AG10803 (cell line): ENCODE measurements at regions not wholly inside any gene's neighbourhood (a gene's known extent, or its start where the extent isn't known, plus 50 kb on each side); places are given as distances from the start of the nearest gene placed in this dataset.
"Not testable (repeated sequence)": the region's sequence is repeated elsewhere in the genome, so short reads cannot be mapped to it uniquely, and the experiment has no call there.

Experiments used
- DNase-seq: peaks from one replicate; pipeline ENCODE4 v3.0.0; 2010; ENCODE audit warnings: low read depth
- H3K4me3 ChIP-seq: 2 replicates; pipeline ENCODE4 v1.5.1; 2011; ENCODE audit warnings: mild to moderate bottlenecking, low read length, control low read depth
- TF ChIP-seq, protein P1 (sequence below): conservative IDR thresholded peaks from 2 replicates; pipeline ENCODE4 v1.5.1; 2011; ENCODE audit warnings: mild to moderate bottlenecking, low read length, control low read depth, inconsistent platforms

DNA sequence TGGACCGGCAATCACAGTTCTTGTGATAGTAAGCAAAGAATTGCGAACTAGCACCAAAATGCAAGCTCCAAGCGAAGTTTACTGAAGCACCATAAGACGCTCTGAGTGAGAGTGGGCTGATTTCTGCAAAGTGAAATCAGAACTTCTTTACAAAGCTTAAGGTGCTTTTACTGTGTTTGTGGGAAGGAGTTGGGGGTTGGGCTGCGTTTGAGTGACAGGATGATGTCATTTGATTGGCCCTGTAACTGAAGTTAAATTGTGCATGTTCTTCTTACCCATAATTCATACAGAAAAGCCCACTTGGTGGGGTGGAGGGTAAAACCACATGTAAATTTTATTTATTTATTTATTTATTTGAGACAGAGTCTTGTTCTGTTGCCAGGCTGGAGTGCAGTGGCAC lies 970.6 kb upstream of the CDH18 start:
- TF ChIP-seq, protein P1, sequence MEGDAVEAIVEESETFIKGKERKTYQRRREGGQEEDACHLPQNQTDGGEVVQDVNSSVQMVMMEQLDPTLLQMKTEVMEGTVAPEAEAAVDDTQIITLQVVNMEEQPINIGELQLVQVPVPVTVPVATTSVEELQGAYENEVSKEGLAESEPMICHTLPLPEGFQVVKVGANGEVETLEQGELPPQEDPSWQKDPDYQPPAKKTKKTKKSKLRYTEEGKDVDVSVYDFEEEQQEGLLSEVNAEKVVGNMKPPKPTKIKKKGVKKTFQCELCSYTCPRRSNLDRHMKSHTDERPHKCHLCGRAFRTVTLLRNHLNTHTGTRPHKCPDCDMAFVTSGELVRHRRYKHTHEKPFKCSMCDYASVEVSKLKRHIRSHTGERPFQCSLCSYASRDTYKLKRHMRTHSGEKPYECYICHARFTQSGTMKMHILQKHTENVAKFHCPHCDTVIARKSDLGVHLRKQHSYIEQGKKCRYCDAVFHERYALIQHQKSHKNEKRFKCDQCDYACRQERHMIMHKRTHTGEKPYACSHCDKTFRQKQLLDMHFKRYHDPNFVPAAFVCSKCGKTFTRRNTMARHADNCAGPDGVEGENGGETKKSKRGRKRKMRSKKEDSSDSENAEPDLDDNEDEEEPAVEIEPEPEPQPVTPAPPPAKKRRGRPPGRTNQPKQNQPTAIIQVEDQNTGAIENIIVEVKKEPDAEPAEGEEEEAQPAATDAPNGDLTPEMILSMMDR = no peak
- no peak for DNase-seq
- H3K4me3 ChIP-seq = no peak overlapping the region

DNA sequence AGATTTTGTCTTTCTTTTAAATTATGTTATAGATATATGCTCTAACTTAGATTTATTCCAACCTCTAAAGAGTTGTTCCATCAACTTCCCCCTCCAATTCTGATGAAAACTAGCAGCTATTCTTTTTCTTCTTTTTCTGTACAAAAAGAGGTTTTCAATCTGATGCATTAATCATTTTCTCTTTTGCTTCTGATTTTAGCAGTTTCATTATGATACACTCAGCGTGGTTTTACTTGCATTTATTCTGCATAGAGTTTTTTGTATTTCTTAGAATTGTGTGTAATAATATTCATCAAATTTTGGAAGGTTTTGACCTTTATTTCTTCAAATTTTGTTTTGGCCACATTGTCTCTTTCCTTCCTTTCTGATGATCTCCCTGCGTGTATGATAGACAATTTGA lies 968.1 kb upstream of the CDH18 start:
- TF ChIP-seq, protein P1 = no peak
- DNase-seq = no peak
- no peak overlapping the region for H3K4me3 ChIP-seq

DNA sequence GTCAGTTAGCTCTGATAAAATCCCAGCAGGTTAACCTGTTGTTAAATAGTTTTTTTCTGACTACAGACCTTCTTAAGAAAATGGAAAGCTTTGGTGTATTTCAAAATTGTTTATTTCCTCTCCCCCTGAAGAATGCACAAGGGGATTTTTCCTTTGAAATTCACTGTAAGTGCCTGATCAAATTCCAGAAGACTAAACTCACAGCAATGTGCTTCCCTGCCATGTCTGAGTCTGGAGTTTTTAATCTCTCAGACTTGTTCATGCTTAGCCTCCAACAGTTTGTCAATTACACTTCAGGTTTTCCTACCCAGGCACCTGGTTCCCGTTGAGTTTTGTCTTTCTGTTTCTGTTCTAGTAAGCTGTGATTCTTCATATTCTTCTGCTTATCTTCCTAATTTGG lies 961.6 kb upstream of the CDH18 start:
- TF ChIP-seq, protein P1 = no peak
- no peak for DNase-seq
- no peak overlapping the region for H3K4me3 ChIP-seq

DNA sequence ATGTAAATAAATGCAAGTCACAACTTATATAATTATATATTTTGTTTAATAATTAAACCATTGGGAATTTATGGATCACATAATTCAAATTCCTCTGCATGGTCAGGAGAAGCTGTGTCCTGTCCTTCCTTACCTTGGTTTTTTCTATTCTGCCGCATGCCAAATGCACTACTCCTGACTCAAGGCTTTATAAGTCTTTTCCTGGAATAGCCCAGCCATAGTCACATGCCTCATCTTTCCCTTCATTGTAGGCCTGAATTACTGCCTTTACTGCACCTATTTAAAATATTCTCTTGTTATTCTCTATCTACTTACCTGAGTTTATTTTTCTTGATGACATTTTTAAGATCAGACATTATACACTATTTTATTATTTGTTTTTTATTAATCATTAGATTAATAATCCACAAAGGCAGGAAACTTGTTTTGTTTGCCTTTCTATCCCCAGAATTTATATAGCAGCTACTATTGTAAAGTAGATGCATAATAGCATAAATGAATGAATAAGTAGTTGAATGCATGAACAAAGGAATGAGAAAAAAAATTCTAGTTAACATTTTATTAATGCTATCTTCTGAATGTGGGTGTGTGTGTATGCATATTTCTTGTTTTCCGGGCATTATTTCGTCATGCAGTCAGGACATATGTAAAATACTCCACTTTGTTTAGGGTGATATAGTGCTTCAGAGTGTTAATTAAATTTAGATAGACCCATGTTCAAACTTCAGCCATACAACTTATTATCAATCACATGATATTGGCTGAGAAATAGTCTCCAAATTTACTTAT lies 955.4 kb upstream of the CDH18 start:
- DNase-seq, H3K4me3 ChIP-seq: not testable (repeated sequence)

DNA sequence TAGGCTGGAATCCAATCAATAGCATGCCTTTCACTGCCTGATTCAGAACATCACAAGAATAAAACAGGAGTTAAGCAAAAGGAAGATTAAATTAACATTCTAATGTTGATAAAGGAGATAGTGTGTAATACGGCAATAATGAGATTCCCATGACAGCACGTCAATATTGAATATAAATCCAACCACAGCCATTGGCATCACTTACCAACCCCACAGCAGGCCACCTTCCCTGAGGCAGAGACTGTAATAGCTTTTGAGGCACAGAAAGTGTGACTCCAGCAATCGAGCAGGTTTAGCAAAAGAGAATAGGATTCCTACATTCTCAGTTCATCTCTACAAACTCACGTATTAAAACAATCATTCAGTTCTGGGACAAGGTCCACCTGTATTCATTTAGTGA lies 954.6 kb upstream of the CDH18 start:
- not testable (repeated sequence) for H3K4me3 ChIP-seq, DNase-seq

DNA sequence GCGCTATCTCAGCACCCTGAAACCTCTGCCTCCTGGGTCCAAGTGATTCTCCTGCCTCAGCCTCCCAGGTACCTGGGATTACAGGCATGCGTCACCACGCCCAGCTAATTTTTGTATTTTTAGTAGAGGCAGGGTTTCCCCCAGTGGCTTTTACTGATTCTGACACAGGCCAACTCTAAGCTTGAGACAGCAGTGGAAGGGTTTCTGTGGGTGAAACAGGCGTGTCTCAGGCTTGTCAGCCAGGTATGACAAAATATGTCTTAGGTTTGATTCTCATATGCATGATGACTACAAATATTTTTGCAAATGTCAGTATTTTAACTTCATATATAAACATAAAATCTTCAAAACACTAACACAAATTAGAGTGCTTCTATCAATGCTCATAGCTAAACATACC lies 952.8 kb upstream of the CDH18 start:
- H3K4me3 ChIP-seq, DNase-seq: not testable (repeated sequence)

DNA sequence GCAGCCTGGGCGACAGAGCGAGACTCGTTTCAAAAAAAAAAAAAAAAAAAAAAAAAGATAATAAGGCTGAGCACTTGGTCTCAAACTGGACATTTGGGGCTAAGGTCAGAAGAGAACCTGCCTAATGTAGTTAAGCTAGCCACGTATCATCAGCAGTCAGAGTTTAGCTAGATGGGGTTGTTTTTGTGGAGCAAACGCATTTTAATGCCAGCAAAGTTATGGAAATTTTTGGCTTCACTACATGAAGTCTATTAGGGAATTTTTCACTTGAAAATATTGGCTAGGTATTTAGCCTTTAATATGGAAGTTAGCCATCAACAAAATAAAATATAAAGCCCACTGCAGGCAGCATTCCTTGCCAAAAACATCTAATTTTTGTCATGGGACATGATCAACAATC lies 902.9 kb upstream of the CDH18 start:
- not testable (repeated sequence) for H3K4me3 ChIP-seq, DNase-seq

DNA sequence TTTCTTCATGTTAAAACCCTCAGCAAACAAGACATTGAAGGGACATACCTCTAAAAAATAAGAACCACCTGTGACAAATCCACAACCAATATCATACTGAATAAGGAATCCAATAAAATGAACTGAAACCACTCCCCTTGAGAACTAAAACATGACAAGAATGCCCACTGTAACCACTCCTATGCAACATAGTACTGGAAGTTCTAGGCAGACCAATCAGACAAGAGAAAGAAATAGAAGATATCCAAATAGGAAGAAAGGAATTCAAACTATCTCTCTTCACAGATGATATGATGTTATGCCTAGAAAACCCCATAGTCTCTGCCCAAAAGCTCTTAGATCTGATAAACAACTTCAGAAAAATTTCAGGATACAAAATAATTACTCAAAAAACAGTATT lies 887.7 kb upstream of the CDH18 start:
- H3K4me3 ChIP-seq, DNase-seq: not testable (repeated sequence)

DNA sequence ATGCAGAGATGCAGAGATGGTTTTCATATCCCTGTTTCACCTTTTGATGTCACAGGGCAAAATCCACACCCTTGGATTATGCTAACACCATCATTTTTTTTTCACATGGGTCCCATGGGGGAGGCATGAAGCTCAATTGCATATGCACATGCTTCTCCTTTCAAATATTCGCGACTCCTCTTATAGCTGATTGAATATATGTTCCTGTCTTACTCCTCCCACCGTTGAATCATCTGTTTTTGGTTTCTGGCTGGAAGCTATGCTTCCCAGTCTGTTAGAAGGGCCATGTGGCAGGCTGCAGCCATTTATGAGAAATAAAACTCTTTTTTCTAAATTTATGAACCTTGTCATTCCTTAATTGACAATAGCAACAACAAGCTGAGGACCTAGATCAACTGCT lies 877.9 kb upstream of the CDH18 start:
- not testable (repeated sequence) for H3K4me3 ChIP-seq, DNase-seq

DNA sequence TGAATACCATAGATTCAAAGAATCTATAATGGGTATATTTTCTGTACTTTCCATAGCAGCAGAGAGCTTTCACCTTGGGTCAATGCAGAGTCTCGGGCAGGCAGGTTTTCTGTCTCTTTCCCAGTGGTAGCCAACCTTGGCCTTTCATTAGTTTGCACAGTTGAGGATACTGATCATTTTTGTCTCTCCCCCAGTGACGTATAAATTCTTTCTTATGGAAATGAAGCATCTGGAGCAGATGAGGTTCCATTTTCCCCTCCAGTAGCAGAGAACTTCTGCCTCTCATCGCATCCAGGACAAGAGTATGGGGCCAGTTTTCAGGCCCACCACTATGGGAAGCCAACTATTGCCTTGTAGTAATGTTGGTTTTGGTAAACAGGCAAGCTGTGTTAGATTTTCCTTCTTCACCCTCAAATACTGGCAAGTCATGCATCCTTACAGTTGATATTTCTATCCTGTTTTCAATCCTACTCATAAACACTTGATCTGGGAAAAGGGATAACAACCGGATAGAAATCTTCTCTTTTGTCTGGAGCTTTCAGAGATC lies 845.2 kb upstream of the CDH18 start:
- DNase-seq = no peak
- TF ChIP-seq, protein P1 = no peak
- H3K4me3 ChIP-seq = no peak overlapping the region
